ENCODE measurements at regions not wholly inside any gene's neighbourhood (a gene's known extent, or its start where the extent isn't known, plus 50 kb on each side); places are given as distances from the start of the nearest gene placed in this dataset.

DNA sequence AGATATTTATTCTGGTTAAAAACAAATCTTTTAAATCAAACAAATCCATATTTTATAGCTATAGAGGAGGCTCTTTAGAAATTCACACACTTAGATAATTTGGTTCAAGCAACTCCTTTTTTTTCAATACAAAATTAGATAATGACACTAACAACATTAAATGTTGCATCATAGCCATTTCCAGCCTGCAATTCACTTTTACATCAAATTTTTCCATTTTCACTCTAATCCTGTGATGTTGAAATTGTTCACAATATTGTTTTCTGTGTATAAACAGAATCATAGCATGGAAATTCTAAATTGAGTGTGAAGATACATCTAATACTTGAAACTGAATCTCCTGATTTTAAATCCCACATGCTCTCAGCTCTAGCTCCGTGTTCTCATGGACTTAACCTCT is 482.6 kb downstream of the INHBA start:
- no peaks in the 10 kb centered on the region for H3K9me3 ChIP-seq (ENCODE audit: control insufficient read depth, low read depth, low read length)
- H3K4me1 Mint-ChIP-seq: peaks cover 6 to 7% of the 10 kb centered on the region in 2 experiments
- TF ChIP-seq, protein P1, sequence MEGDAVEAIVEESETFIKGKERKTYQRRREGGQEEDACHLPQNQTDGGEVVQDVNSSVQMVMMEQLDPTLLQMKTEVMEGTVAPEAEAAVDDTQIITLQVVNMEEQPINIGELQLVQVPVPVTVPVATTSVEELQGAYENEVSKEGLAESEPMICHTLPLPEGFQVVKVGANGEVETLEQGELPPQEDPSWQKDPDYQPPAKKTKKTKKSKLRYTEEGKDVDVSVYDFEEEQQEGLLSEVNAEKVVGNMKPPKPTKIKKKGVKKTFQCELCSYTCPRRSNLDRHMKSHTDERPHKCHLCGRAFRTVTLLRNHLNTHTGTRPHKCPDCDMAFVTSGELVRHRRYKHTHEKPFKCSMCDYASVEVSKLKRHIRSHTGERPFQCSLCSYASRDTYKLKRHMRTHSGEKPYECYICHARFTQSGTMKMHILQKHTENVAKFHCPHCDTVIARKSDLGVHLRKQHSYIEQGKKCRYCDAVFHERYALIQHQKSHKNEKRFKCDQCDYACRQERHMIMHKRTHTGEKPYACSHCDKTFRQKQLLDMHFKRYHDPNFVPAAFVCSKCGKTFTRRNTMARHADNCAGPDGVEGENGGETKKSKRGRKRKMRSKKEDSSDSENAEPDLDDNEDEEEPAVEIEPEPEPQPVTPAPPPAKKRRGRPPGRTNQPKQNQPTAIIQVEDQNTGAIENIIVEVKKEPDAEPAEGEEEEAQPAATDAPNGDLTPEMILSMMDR (conservative IDR thresholded peaks at IDR 0.05): no peak
- peaks cover 78% of the 10 kb centered on the region for H3K27me3 Mint-ChIP-seq (ENCODE audit: low read depth)
- DNase-seq: no peak
- H3K27me3 ChIP-seq (ENCODE audit: insufficient read depth, low read length): peaks cover 25% of the 10 kb centered on the region
- no peak overlapping the region for H3K4ac ChIP-seq (ENCODE audit: low read depth, low read length)
- no peak overlapping the region for H3K4me2 ChIP-seq (ENCODE audit: insufficient read depth, insufficient read length, low read length)
- no peak overlapping the region for H3K4me3 Mint-ChIP-seq
- no peak overlapping the region for H3K14ac ChIP-seq (ENCODE audit: insufficient read depth, low read length)
- H3K27ac Mint-ChIP-seq: no peak overlapping the region
- no peak overlapping the region for H3K56ac ChIP-seq (ENCODE audit: insufficient read length, low read depth, low read length)
- H3K23ac ChIP-seq (ENCODE audit: insufficient read length, low read depth, low read length): no peak overlapping the region
- H3K9me3 Mint-ChIP-seq: no peaks in the 10 kb centered on the region; a peak in 1 of 5 replicates
- no peak overlapping the region for H4K8ac ChIP-seq (replicated peaks; ENCODE audit: insufficient read length, low read depth, low read length)
- no peak overlapping the region for H2AFZ ChIP-seq (ENCODE audit: low read length)
- H3K27ac ChIP-seq (ENCODE audit: insufficient read length, low read depth, low read length): no peak overlapping the region
- no peak overlapping the region for H2BK20ac ChIP-seq (ENCODE audit: low read depth, low read length, poor library complexity, severe bottlenecking)
- H2BK12ac ChIP-seq (ENCODE audit: insufficient read length, low read depth, low read length): no peak overlapping the region
- H3K79me1 ChIP-seq (ENCODE audit: insufficient read depth, low read depth, low read length, poor library complexity, severe bottlenecking): no peaks in the 10 kb centered on the region
- no peak overlapping the region for H3T11ph ChIP-seq (ENCODE audit: low read length)
- no peak overlapping the region for H4K91ac ChIP-seq (ENCODE audit: insufficient read length, low read depth, low read length)
- H2BK120ac ChIP-seq (ENCODE audit: low read depth, low read length, poor library complexity, severe bottlenecking): no peak overlapping the region
- no peaks in the 10 kb centered on the region for H3K4me1 ChIP-seq (ENCODE audit: insufficient read depth, low read length)
- WGBS (ENCODE audit: extremely low coverage, insufficient read length, low lambda C conversion rate): no CpG with 5 or more reads among the region's 1 CpG
- no peaks in the 10 kb centered on the region for H3K23me2 ChIP-seq (ENCODE audit: insufficient read length, low read depth, low read length, poor library complexity, severe bottlenecking)
- no peak overlapping the region for H3K9ac ChIP-seq (ENCODE audit: extremely low read depth, insufficient read length, low read length)
- no peaks in the 10 kb centered on the region for H3K79me2 ChIP-seq (ENCODE audit: insufficient read depth, low read length)
- H4K20me1 ChIP-seq (ENCODE audit: control insufficient read depth, insufficient read depth, insufficient read length): no peaks in the 10 kb centered on the region
- H2BK15ac ChIP-seq (ENCODE audit: low read depth, low read length): no peak overlapping the region
- no peaks in the 10 kb centered on the region for H3K36me3 Mint-ChIP-seq (ENCODE audit: insufficient read depth in 1 of 3, low read depth in 3 of 3)
- no peak overlapping the region for H2AK5ac ChIP-seq (ENCODE audit: insufficient read length, low read length)
- H3K18ac ChIP-seq (ENCODE audit: insufficient read length, low read depth, low read length): no peak overlapping the region
- no peak overlapping the region for H2BK5ac ChIP-seq (ENCODE audit: insufficient read length, low read length)
- H4K5ac ChIP-seq (ENCODE audit: insufficient read length, low read depth, low read length): no peak overlapping the region

Measured in H9 (cell line).